HG02763 (cell line): ENCODE measurements at regions not wholly inside any gene's neighbourhood (a gene's known extent, or its start where the extent isn't known, plus 50 kb on each side); places are given as distances from the start of the nearest gene placed in this dataset.
"Not testable (repeated sequence)": the region's sequence is repeated elsewhere in the genome, so short reads cannot be mapped to it uniquely, and the experiment has no call there.

Experiments used
- ATAC-seq: cut with Tn5 transposase; IDR thresholded peaks from one replicate; pipeline ENCODE4 v1.9.1; 2021; ENCODE audit warnings: mild to moderate bottlenecking, moderate library complexity; ENCODE audit not compliant: unreplicated experiment

GRCh38 chr14:46444666-46445065 lies 206.9 kb downstream of the RPL10L start:
- no peak for ATAC-seq

- no peak for ATAC-seq
These were observed 218.2 kb downstream of the RPL10L start for GRCh38 chr14:46433381-46433780.

- no peak for ATAC-seq
These were observed 219.1 kb downstream of the RPL10L start for GRCh38 chr14:46432516-46432915.

DNA sequence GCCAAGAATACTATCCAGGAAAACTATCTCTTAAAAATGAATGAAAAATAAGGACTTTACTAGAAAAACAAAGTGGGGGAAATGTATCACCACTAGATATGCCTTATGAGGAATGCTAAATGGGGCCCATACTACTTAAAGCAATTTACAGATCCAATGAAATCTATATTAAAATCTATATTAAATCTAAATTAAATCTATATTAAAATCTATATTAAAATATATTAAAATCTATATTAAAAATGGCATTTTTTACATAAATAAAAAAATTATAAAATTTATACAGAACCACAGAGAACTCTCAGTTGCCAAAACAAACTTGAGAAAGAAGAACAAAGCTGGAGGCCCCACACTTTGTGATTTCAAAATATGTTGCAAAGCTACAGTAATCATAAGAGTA lies 234.5 kb downstream of the RPL10L start:
- ATAC-seq: no peak

GRCh38 chr14:46404865-46405811 lies 246.4 kb downstream of the RPL10L start:
- ATAC-seq: no peak

GRCh38 chr14:46402001-46402690 lies 249.4 kb downstream of the RPL10L start:
- ATAC-seq: not testable (repeated sequence)

GRCh38 chr14:46401066-46401465 lies 250.5 kb downstream of the RPL10L start:
- no peak for ATAC-seq

- no peak for ATAC-seq
These were observed 252.5 kb downstream of the RPL10L start for GRCh38 chr14:46399049-46399448.

- ATAC-seq: no peak
These were observed 267.0 kb downstream of the RPL10L start for GRCh38 chr14:46384611-46385010.

GRCh38 chr14:46381674-46382073 lies 269.9 kb downstream of the RPL10L start:
- ATAC-seq: no peak

GRCh38 chr14:46378248-46378647 lies 273.3 kb downstream of the RPL10L start:
- no peak for ATAC-seq

DNA sequence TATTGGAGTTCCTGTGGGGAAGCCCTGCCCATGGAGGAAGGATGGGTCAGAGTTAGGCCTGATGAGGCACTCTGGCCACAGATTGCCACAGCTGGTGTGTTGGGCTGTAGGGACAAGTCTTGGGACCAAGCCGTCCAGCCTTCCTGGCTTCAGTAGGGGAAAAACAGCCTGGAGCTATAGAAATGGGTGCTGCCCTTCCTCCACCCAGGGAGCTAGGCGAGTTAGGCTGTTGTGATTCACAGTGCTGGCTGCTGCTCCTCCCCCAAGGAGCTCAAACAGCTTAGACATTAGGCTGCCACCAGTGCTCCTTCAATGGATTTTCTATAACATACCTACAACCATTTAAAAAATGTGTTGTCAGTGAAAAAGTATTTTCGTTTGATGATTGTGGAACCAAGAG lies 274.3 kb downstream of the RPL10L start:
- no peak for ATAC-seq

DNA sequence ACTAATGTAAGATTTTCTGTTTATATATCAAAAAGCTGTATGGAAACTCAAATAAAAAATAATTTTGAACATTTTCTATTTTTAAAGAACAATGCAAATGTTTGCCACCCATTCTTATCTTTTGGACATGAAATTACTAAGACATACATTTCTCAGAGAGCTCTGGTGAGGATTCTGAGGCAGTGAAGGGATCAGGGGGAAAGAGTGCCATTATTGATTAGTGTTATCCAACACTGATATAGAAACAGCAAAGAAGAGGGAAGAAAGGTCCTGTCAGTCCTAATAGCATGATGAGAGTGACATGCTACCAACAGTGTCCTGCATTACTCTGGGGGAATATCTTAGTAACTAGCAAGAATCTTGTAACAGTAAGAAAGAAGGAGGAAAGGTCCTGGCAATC lies 282.2 kb downstream of the RPL10L start:
- ATAC-seq: no peak

DNA sequence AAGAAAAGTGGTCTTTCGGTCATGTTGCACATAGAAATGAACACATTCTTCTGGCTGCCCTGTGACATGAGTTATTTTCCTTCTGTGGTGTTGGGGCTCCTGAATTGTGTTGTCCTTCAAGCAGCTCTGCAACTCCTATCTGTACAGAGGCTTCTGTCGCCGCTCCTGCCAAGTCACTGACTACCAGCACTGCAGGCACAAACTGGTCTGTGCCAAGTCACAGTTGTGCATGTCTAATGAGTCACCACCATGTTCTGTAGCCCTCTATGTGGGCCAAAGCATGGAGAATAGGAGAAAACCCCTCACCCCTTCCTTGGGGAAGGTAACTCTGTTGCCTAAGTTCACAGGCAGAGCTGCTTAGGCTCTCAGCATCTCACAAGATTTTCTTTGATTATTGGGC lies 283.3 kb downstream of the RPL10L start:
- ATAC-seq: no peak

GRCh38 chr14:46352844-46353243 lies 298.7 kb downstream of the RPL10L start:
- ATAC-seq: no peak

DNA sequence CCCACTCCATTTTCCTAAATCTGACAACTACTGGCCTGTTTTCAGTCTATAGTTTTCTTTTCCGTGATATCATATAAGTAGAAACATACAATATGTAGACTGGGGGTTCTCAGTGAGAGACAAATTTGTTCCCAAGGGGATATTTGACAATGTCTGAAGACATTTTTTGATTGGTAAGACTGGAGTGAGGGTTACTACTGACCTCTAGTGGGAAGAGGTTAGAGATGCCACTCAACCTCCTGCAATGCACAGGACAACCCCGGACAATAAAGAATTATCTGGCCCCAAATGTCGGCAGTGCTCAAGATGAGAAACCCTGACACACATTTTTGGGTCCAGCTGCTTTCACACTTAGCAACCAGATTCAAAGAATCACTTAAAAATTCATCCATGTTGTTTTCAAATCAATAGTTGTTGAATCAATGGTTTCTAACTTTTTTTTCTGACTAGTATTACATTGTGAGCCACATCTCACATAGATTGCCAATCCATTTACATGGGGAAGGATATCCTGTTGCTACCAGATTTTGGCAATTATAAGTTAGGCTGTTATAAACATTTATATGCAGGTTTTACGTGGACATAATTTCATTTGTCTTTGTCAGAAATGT lies 307.1 kb downstream of the RPL10L start:
- ATAC-seq: no peak

DNA sequence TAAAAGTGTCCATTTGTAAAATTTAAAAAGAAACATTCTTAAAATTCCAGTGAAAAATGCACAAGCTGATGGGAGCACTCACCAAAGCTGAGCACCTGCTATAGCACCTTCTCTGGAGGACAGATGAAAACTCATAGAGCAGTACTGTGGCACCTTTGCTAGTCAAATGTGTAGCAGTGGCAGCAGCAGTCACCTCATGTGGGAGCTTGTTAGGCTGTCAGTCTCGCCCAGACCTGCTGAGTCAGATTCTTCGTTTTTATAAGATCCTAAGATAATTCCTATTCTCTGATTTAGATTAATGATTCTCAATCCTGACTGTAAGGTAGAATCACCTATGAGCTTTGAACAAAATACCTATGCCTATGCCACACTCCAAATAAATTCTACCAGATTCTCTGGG lies 325.8 kb downstream of the RPL10L start:
- no peak for ATAC-seq

DNA sequence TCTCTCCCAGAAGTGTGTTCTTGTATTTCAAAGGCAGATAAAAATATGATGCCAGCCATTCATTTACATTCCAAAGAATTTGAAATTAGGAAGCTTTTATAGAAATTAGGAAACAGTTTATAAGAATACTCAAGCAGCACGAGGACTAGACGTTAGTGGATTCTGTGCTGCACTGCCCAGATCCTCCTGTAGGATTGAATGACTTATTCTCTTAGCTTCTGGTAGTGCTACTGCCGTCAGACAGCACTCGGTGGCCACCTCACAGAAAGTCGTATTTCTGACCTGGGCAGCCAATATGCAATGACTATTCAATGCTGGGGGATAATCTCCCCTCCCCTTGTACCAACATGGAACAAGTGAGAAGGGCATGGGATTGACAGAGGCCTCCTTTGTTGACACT lies 326.4 kb downstream of the RPL10L start:
- ATAC-seq: no peak

DNA sequence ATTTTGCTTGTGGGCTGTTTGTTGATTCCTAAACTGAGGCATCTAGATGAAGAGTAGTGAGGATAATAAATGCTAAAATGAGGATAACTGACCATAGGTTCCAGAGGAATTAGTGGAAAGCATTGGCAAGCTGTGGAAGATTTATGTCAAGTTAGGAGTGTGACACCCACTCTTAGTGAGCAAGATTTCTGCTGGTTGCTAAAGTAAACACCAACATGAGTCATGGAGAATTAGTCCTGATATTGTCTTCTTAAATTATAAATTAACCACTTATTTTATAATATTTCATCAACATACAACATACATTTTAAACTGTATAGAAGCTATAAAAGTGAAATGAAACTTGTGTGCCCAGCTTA lies 328.2 kb downstream of the RPL10L start:
- no peak for ATAC-seq

- ATAC-seq: no peak
These were observed 328.7 kb downstream of the RPL10L start for GRCh38 chr14:46322730-46323403.

GRCh38 chr14:46322076-46322475 lies 329.5 kb downstream of the RPL10L start:
- ATAC-seq: no peak
